GM12878 (cell line): ENCODE measurements at regions not wholly inside any gene's neighbourhood (a gene's known extent, or its start where the extent isn't known, plus 50 kb on each side); places are given as distances from the start of the nearest gene placed in this dataset.

Experiments
- ATAC-seq: fragments of 200-7000 bp; cut with Tn5 transposase; 3 replicates; pipeline ENCODE4 v1.9.1; 2020; ENCODE audit warnings: mild to moderate bottlenecking, moderate library complexity
- BruUV-seq: library from RNA; stranded (reverse); fragments of 400-500 nt; replicated peaks from 2 replicates; lab custom pipeline; 2021; lab: Mats Ljungman, UMichigan
- CTCF ChIA-PET: fragments of 300-600 bp; sonication (Branson Sonifier 250); formaldehyde crosslinking; extraction: SDS; loops from one replicate; lab custom pipeline; 2021; ENCODE audit warnings: inconsistent platforms; lab: Yijun Ruan, JAX
- POLR2A ChIA-PET: fragments of 350-600 bp; formaldehyde crosslinking; extraction: SDS; loops from one replicate; lab custom pipeline; 2021; ENCODE audit warnings: inconsistent platforms; lab: Charles Lee
- RAD21 ChIA-PET: fragments of 300-600 bp; sonication (Branson Sonifier 250); formaldehyde crosslinking; loops from one replicate; lab custom pipeline; 2023; ENCODE audit warnings: antibody characterized with exemption; ENCODE audit not compliant: unreplicated experiment; lab: Charles Lee
- SMC1A ChIA-PET: fragments of 300-600 bp; sonication (Branson Sonifier 250); formaldehyde crosslinking; loops from one replicate; lab custom pipeline; 2023; ENCODE audit not compliant: unreplicated experiment, uncharacterized antibody; lab: Charles Lee
- DNase-seq: peaks from one replicate; pipeline ENCODE4 v3.0.0-alpha.2; 2011; ENCODE audit warnings: low read depth, low spot score
- FAIRE-seq: peaks from 3 replicates; lab custom pipeline; 2011; peaks lifted over from hg19 to GRCh38; lab: Jason Lieb, UNC
- H2AFZ ChIP-seq: 2 replicates; pipeline ENCODE4 v1.6.0; 2011; ENCODE audit warnings: low read depth, low read length, control low read depth; ENCODE audit not compliant: control insufficient read depth
- H3K27ac ChIP-seq: 2 replicates; pipeline ENCODE4 v1.5.1; 2011; ENCODE audit warnings: control low read depth; ENCODE audit not compliant: control insufficient read depth, insufficient read depth
- H3K27me3 ChIP-seq, 2 experiments: replicated peaks in 1 of 2; 2 replicates each; pipeline versions ENCODE4 v1.6.0 to v1.6.1; 2011; ENCODE audit warnings: low read length in 1 of 2; ENCODE audit not compliant: control insufficient read depth in 2 of 2, insufficient read depth in 2 of 2
- H3K36me3 ChIP-seq, 2 experiments: 2 replicates each; pipeline ENCODE4 v1.5.1; 2011; ENCODE audit warnings: low read length in 1 of 2; ENCODE audit not compliant: control insufficient read depth in 2 of 2, insufficient read depth in 2 of 2
- H3K4me1 ChIP-seq: 2 replicates; pipeline ENCODE4 v1.6.1; 2011; ENCODE audit warnings: mild to moderate bottlenecking, low read length, moderate library complexity, mixed read lengths; ENCODE audit not compliant: control insufficient read depth, insufficient read depth
- H3K4me2 ChIP-seq: 2 replicates; pipeline ENCODE4 v1.6.0; 2011; ENCODE audit warnings: control low read depth; ENCODE audit not compliant: control insufficient read depth, insufficient read depth
- H3K4me3 ChIP-seq: fragments of 200-600 bp; sonication (generic); 2 replicates; pipeline ENCODE4 v1.5.1; 2016
- H3K79me2 ChIP-seq: 2 replicates; pipeline ENCODE4 v1.6.0; 2011; ENCODE audit warnings: low read length; ENCODE audit not compliant: control insufficient read depth, insufficient read depth
- H3K9ac ChIP-seq: 2 replicates; pipeline ENCODE4 v1.8.0; 2011; ENCODE audit warnings: low read length, control low read depth, mixed read lengths; ENCODE audit not compliant: control insufficient read depth, insufficient read depth
- H3K9me3 ChIP-seq: replicated peaks from 3 replicates; pipeline ENCODE4 v1.5.1; 2011; ENCODE audit warnings: mild to moderate bottlenecking, low read length; ENCODE audit not compliant: control insufficient read depth, insufficient read depth
- H4K20me1 ChIP-seq: 2 replicates; pipeline ENCODE4 v1.6.0; 2011; ENCODE audit not compliant: control insufficient read depth, insufficient read depth
- CHD1 ChIP-seq: IDR thresholded peaks from 2 replicates; pipeline ENCODE4 v1.6.1; 2012; ENCODE audit warnings: low read depth, low read length, improper control_type of control experiment
- CREB1 ChIP-seq: IDR thresholded peaks from 2 replicates; pipeline ENCODE4 v1.6.1; 2012; ENCODE audit warnings: low read depth, mild to moderate bottlenecking, inconsistent platforms
- E4F1 ChIP-seq: fragments of 450-650 bp; IDR thresholded peaks from 2 replicates; pipeline ENCODE4 v1.6.1; 2018; ENCODE audit warnings: borderline replicate concordance, mild to moderate bottlenecking; ENCODE audit not compliant: partially characterized antibody
- EZH2 ChIP-seq: IDR thresholded peaks from 2 replicates; pipeline ENCODE4 v1.6.1; 2012; ENCODE audit warnings: low read depth, mild to moderate bottlenecking, control low read depth, inconsistent platforms, low read length, borderline replicate concordance; ENCODE audit not compliant: control insufficient read depth
- FOXM1 ChIP-seq: IDR thresholded peaks from 2 replicates; pipeline ENCODE4 v1.6.1; 2012; ENCODE audit warnings: low read depth, mild to moderate bottlenecking, inconsistent platforms, low read length, moderate library complexity
- HCFC1 ChIP-seq: fragments of 150-350 bp; IDR thresholded peaks from 2 replicates; pipeline ENCODE4 v1.6.1; 2014; ENCODE audit warnings: low read length
- IRF5 ChIP-seq: fragments of 450-650 bp; IDR thresholded peaks from 2 replicates; pipeline ENCODE4 v1.6.1; 2017; ENCODE audit warnings: borderline replicate concordance
- NR2F1 ChIP-seq: fragments of 450-650 bp; conservative IDR thresholded peaks from 2 replicates; pipeline ENCODE4 v1.6.1; 2017; ENCODE audit warnings: mild to moderate bottlenecking
- NRF1 ChIP-seq: conservative IDR thresholded peaks from 2 replicates; pipeline ENCODE4 v1.6.1; 2011; ENCODE audit warnings: mild to moderate bottlenecking, low read depth, low read length, improper control_type of control experiment
- PKNOX1 ChIP-seq: fragments of 450-650 bp; IDR thresholded peaks from 2 replicates; pipeline ENCODE4 v1.6.1; 2016; ENCODE audit warnings: mild to moderate bottlenecking
- RCOR1 ChIP-seq: conservative IDR thresholded peaks from 2 replicates; pipeline ENCODE4 v1.6.1; 2012; ENCODE audit warnings: low read depth, low read length, improper control_type of control experiment
- STAT1 ChIP-seq: fragments of 450-650 bp; conservative IDR thresholded peaks from 2 replicates; pipeline ENCODE4 v1.6.1; 2014; ENCODE audit warnings: antibody characterized with exemption, mild to moderate bottlenecking
- TBL1XR1 ChIP-seq: IDR thresholded peaks from 2 replicates; pipeline ENCODE4 v1.6.1; 2012; ENCODE audit warnings: low read depth, low read length, improper control_type of control experiment
- ZNF384 ChIP-seq: IDR thresholded peaks from 2 replicates; pipeline ENCODE4 v1.6.1; 2012; ENCODE audit warnings: low read depth, mild to moderate bottlenecking, low read length, improper control_type of control experiment, borderline replicate concordance
- ZNF687 ChIP-seq: fragments of 450-650 bp; IDR thresholded peaks from 2 replicates; pipeline ENCODE4 v1.6.1; 2017; ENCODE audit warnings: mild to moderate bottlenecking, moderate library complexity
- ZSCAN29 ChIP-seq: fragments of 450-650 bp; IDR thresholded peaks from 2 replicates; pipeline ENCODE4 v1.6.1; 2017; ENCODE audit warnings: mild to moderate bottlenecking, moderate library complexity
- WGBS: methylation state at CpG from one replicate; pipeline ENCODE4 v1.1.6; 2016; ENCODE audit warnings: low lambda C conversion rate; ENCODE audit not compliant: insufficient replicate concordance, insufficient coverage; ENCODE audit errors: missing lambda C conversion rate; 5-methylcytosine and 5-hydroxymethylcytosine counted together
- in situ Hi-C: fragments of 300-500 bp; cut with MboI; formaldehyde crosslinking; loops from 9 replicates; pipeline ENCODE4 v1.14.3; 2018; ENCODE audit warnings: mixed read lengths
- intact Hi-C: fragments of 100-400 bp; cut with micrococcal nuclease; formaldehyde crosslinking; loops from one replicate; pipeline ENCODE4 v1.14.2; 2022; ENCODE audit not compliant: unreplicated experiment

- TF ChIP-seq IRF5: no peak
These were observed 759.4 kb downstream of the SORCS1 start (continued) for GRCh38 chr10:106405141-106405540.

GRCh38 chr10:106402458-106402857 lies 762.0 kb downstream of the SORCS1 start:
- BruUV-seq: no TSS peak
- ChIA-PET RAD21 (no interaction called here), CTCF (no interaction called here), SMC1A (no interaction called here), POLR2A (no interaction called here)
- DNase-seq: no peak
- 0% methylated on average over 2 of the region's 2 CpGs for WGBS
- Histone ChIP-seq H3K4me2 (no peak overlapping the region), H3K4me1 (no peaks in the 10 kb centered on the region), H3K27ac (no peak overlapping the region), H4K20me1 (no peaks in the 10 kb centered on the region), H3K36me3 (no peaks in the 10 kb centered on the region), H3K4me3 (no peak overlapping the region), H3K27me3 (no peaks in the 10 kb centered on the region), H3K9me3 (no peaks in the 10 kb centered on the region), H3K79me2 (no peaks in the 10 kb centered on the region), H3K9ac (no peak overlapping the region), H2AFZ (no peak overlapping the region)
- intact Hi-C loops: no loop called here
- FAIRE-seq: no peak
- ATAC-seq: no peak
- in situ Hi-C loops: no loop called here
- TF ChIP-seq TBL1XR1 (no peak), HCFC1 (no peak), NR2F1 (no peak), E4F1 (no peak), CHD1 (no peak), ZNF384 (no peak), ZNF687 (no peak), STAT1 (no peak), FOXM1 (no peak), CREB1 (no peak), EZH2 (no peak), NRF1 (no peak), PKNOX1 (no peak), RCOR1 (no peak), ZSCAN29 (no peak)
